ENCODE measurements at regions not wholly inside any gene's neighbourhood (a gene's known extent, or its start where the extent isn't known, plus 50 kb on each side); places are given as distances from the start of the nearest gene placed in this dataset.
A peak's percentile ranks its signal among the peaks of the same experiment; 100 is the strongest.
"Not testable (repeated sequence)": the region's sequence is repeated elsewhere in the genome, so short reads cannot be mapped to it uniquely, and the experiment has no call there.

GRCh38 chr11:42840860-42841259, 470.9 kb upstream of the API5 start:
- Histone ChIP-seq H4K8ac (ENCODE audit: low read depth, low read length) (no peak overlapping the region), H3K79me1 (ENCODE audit: low read length) (no peaks in the 10 kb centered on the region), H2AK5ac (ENCODE audit: low read length) (no peak overlapping the region), H2BK15ac (replicated peaks; ENCODE audit: low read depth) (no peak overlapping the region), H3K27ac (ENCODE audit: low read depth, low read length) (no peak overlapping the region), H3K4me1 (ENCODE audit: control insufficient read depth, low read depth, low read length) (no peaks in the 10 kb centered on the region), H3K9ac (ENCODE audit: low read length) (no peak overlapping the region), H3K56ac (ENCODE audit: low read length) (no peak overlapping the region), H3K79me2 (ENCODE audit: control insufficient read depth, insufficient read depth, low read length) (no peaks in the 10 kb centered on the region), H3K27me3 (ENCODE audit: insufficient read depth, low read length, poor library complexity) (no peaks in the 10 kb centered on the region), H4K5ac (ENCODE audit: low read length) (no peak overlapping the region), H3K4me3 (ENCODE audit: low read length) (no peak overlapping the region), H3K18ac (ENCODE audit: low read length) (peak overlapping the region; percentile 28), H3K4ac (ENCODE audit: low read depth, low read length) (no peak overlapping the region), H2BK120ac (ENCODE audit: low read depth, low read length) (no peak overlapping the region), H2BK5ac (ENCODE audit: low read length) (no peak overlapping the region), H3K23ac (ENCODE audit: low read length) (no peak overlapping the region), H3K36me3 (ENCODE audit: control insufficient read depth, insufficient read depth, low read length) (no peaks in the 10 kb centered on the region), H3K4me2 (ENCODE audit: low read length) (no peak overlapping the region)
- DNase-seq: peak; percentile 55
- WGBS (ENCODE audit: extremely low coverage, insufficient coverage, low lambda C conversion rate): no CpG with 5 or more reads among the region's 2 CpGs

- no CpG with 5 or more reads among the region's 5 CpGs for WGBS (ENCODE audit: extremely low coverage, insufficient coverage, low lambda C conversion rate)
- no peak overlapping the region for H2BK15ac ChIP-seq (replicated peaks; ENCODE audit: low read depth)
Observed at GRCh38 chr11:42841556-42841955, 470.2 kb upstream of the API5 start.

GRCh38 chr11:42849362-42849761, 462.4 kb upstream of the API5 start:
- Histone ChIP-seq H2BK120ac (ENCODE audit: low read depth, low read length) (no peak overlapping the region), H3K27me3 (ENCODE audit: insufficient read depth, low read length, poor library complexity) (no peaks in the 10 kb centered on the region), H3K18ac (ENCODE audit: low read length) (no peak overlapping the region), H3K4me3 (ENCODE audit: low read length) (no peak overlapping the region), H3K9ac (ENCODE audit: low read length) (no peak overlapping the region), H2AK5ac (ENCODE audit: low read length) (no peak overlapping the region), H3K23ac (ENCODE audit: low read length) (no peak overlapping the region), H3K4me1 (ENCODE audit: control insufficient read depth, low read depth, low read length) (no peaks in the 10 kb centered on the region), H2BK5ac (ENCODE audit: low read length) (no peak overlapping the region), H3K79me1 (ENCODE audit: low read length) (no peaks in the 10 kb centered on the region), H3K36me3 (ENCODE audit: control insufficient read depth, insufficient read depth, low read length) (no peaks in the 10 kb centered on the region), H2BK15ac (replicated peaks; ENCODE audit: low read depth) (no peak overlapping the region), H4K8ac (ENCODE audit: low read depth, low read length) (no peak overlapping the region), H3K4me2 (ENCODE audit: low read length) (no peak overlapping the region), H3K56ac (ENCODE audit: low read length) (no peak overlapping the region), H3K27ac (ENCODE audit: low read depth, low read length) (no peak overlapping the region), H4K5ac (ENCODE audit: low read length) (no peak overlapping the region), H3K79me2 (ENCODE audit: control insufficient read depth, insufficient read depth, low read length) (no peaks in the 10 kb centered on the region), H3K4ac (ENCODE audit: low read depth, low read length) (no peak overlapping the region)
- WGBS (ENCODE audit: extremely low coverage, insufficient coverage, low lambda C conversion rate): no CpG with 5 or more reads among the region's 2 CpGs
- no peak for DNase-seq

More at GRCh38 chr11:42841556-42841955, 470.2 kb upstream of the API5 start:
- no peak overlapping the region for H4K8ac ChIP-seq (ENCODE audit: low read depth, low read length)
- no peaks in the 10 kb centered on the region for H3K27me3 ChIP-seq (ENCODE audit: insufficient read depth, low read length, poor library complexity)
- H3K36me3 ChIP-seq (ENCODE audit: control insufficient read depth, insufficient read depth, low read length): no peaks in the 10 kb centered on the region
- no peaks in the 10 kb centered on the region for H3K79me2 ChIP-seq (ENCODE audit: control insufficient read depth, insufficient read depth, low read length)
- H3K4me1 ChIP-seq (ENCODE audit: control insufficient read depth, low read depth, low read length): no peaks in the 10 kb centered on the region
- no peak overlapping the region for H3K9ac ChIP-seq (ENCODE audit: low read length)
- H3K4me2 ChIP-seq (ENCODE audit: low read length): no peak overlapping the region
- H2AK5ac ChIP-seq (ENCODE audit: low read length): no peak overlapping the region
- no peak overlapping the region for H3K56ac ChIP-seq (ENCODE audit: low read length)
- no peak overlapping the region for H3K27ac ChIP-seq (ENCODE audit: low read depth, low read length)
- H2BK120ac ChIP-seq (ENCODE audit: low read depth, low read length): no peak overlapping the region
- H3K4ac ChIP-seq (ENCODE audit: low read depth, low read length): no peak overlapping the region
- H3K4me3 ChIP-seq (ENCODE audit: low read length): no peak overlapping the region
- no peaks in the 10 kb centered on the region for H3K79me1 ChIP-seq (ENCODE audit: low read length)
- no peak overlapping the region for H4K5ac ChIP-seq (ENCODE audit: low read length)
- no peak for DNase-seq
- H3K23ac ChIP-seq (ENCODE audit: low read length): no peak overlapping the region
- H3K18ac ChIP-seq (ENCODE audit: low read length): no peak overlapping the region
- no peak overlapping the region for H2BK5ac ChIP-seq (ENCODE audit: low read length)

- Histone ChIP-seq H3K79me1 (ENCODE audit: low read length) (no peaks in the 10 kb centered on the region), H4K8ac (ENCODE audit: low read depth, low read length) (no peak overlapping the region), H3K4me1 (ENCODE audit: control insufficient read depth, low read depth, low read length) (no peaks in the 10 kb centered on the region), H3K36me3 (ENCODE audit: control insufficient read depth, insufficient read depth, low read length) (no peaks in the 10 kb centered on the region), H3K27ac (ENCODE audit: low read depth, low read length) (no peak overlapping the region), H2AK5ac (ENCODE audit: low read length) (no peak overlapping the region), H3K23ac (ENCODE audit: low read length) (no peak overlapping the region), H3K79me2 (ENCODE audit: control insufficient read depth, insufficient read depth, low read length) (no peaks in the 10 kb centered on the region), H4K5ac (ENCODE audit: low read length) (no peak overlapping the region), H2BK120ac (ENCODE audit: low read depth, low read length) (no peak overlapping the region), H3K4ac (ENCODE audit: low read depth, low read length) (no peak overlapping the region), H3K4me2 (ENCODE audit: low read length) (no peak overlapping the region), H3K27me3 (ENCODE audit: insufficient read depth, low read length, poor library complexity) (no peaks in the 10 kb centered on the region), H3K56ac (ENCODE audit: low read length) (no peak overlapping the region), H3K4me3 (ENCODE audit: low read length) (no peak overlapping the region), H3K9ac (ENCODE audit: low read length) (no peak overlapping the region), H2BK5ac (ENCODE audit: low read length) (no peak overlapping the region), H3K18ac (ENCODE audit: low read length) (no peak overlapping the region), H2BK15ac (replicated peaks; ENCODE audit: low read depth) (no peak overlapping the region)
- WGBS (ENCODE audit: extremely low coverage, insufficient coverage, low lambda C conversion rate): no CpG with 5 or more reads among the region's 2 CpGs
- no peak for DNase-seq
Observed at GRCh38 chr11:42857344-42857743, 454.5 kb upstream of the API5 start.

- H3K9ac ChIP-seq (ENCODE audit: low read length): no peak overlapping the region
- no CpG with 5 or more reads among the region's 3 CpGs for WGBS (ENCODE audit: extremely low coverage, insufficient coverage, low lambda C conversion rate)
Observed at GRCh38 chr11:42870480-42870879, 441.3 kb upstream of the API5 start.

DNA sequence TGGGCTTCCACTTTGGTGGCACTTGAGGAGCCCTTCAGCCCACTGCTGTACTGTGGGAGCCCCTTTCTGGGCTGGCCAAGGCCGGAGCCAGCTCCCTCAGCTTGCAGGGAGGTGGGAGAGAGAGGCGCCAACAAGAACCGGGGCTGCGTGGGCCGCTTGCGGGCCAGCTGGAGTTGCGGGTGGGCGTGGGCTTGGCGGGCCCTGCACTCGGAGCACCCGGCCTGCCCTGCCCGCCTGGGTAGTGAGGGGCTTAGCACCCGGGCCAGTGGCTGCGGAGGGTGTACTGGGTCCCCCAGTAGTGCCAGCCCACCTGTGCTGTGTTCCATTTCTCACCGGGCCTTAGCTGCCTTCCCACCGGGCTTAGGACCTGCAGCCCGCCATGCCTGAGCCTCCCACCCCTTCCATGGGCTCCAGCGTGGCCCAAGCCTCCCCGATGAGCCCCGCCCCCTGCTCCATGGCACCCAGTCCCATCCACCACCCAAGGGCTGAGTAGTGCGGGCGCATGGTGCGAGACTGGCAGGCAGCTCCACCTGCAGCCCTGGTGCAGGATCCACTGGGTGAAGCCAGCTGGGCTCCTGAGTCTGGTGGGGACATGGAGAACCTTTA, 437.9 kb upstream of the API5 start:
- not testable (repeated sequence) for H3K36me3 ChIP-seq (ENCODE audit: control insufficient read depth, insufficient read depth, low read length); H2BK15ac ChIP-seq (replicated peaks; ENCODE audit: low read depth); H4K8ac ChIP-seq (ENCODE audit: low read depth, low read length); H3K4ac ChIP-seq (ENCODE audit: low read depth, low read length); H2BK120ac ChIP-seq (ENCODE audit: low read depth, low read length); H3K79me2 ChIP-seq (ENCODE audit: control insufficient read depth, insufficient read depth, low read length); H2AK5ac ChIP-seq (ENCODE audit: low read length); H3K27ac ChIP-seq (ENCODE audit: low read depth, low read length); H3K4me1 ChIP-seq (ENCODE audit: control insufficient read depth, low read depth, low read length); H3K23ac ChIP-seq (ENCODE audit: low read length); H3K18ac ChIP-seq (ENCODE audit: low read length); H3K4me3 ChIP-seq (ENCODE audit: low read length); H4K5ac ChIP-seq (ENCODE audit: low read length); H2BK5ac ChIP-seq (ENCODE audit: low read length); H3K4me2 ChIP-seq (ENCODE audit: low read length); H3K79me1 ChIP-seq (ENCODE audit: low read length); H3K56ac ChIP-seq (ENCODE audit: low read length); H3K27me3 ChIP-seq (ENCODE audit: insufficient read depth, low read length, poor library complexity); DNase-seq; H3K9ac ChIP-seq (ENCODE audit: low read length)
- WGBS (ENCODE audit: extremely low coverage, insufficient coverage, low lambda C conversion rate): no CpG with 5 or more reads among the region's 23 CpGs

More at GRCh38 chr11:42870480-42870879, 441.3 kb upstream of the API5 start:
- Histone ChIP-seq H3K27ac (ENCODE audit: low read depth, low read length) (no peak overlapping the region), H3K36me3 (ENCODE audit: control insufficient read depth, insufficient read depth, low read length) (no peaks in the 10 kb centered on the region), H2BK5ac (ENCODE audit: low read length) (no peak overlapping the region), H3K23ac (ENCODE audit: low read length) (no peak overlapping the region), H2BK120ac (ENCODE audit: low read depth, low read length) (no peak overlapping the region), H3K56ac (ENCODE audit: low read length) (no peak overlapping the region), H3K4me1 (ENCODE audit: control insufficient read depth, low read depth, low read length) (no peaks in the 10 kb centered on the region), H3K79me1 (ENCODE audit: low read length) (no peaks in the 10 kb centered on the region), H2BK15ac (replicated peaks; ENCODE audit: low read depth) (no peak overlapping the region), H3K4ac (ENCODE audit: low read depth, low read length) (no peak overlapping the region), H3K79me2 (ENCODE audit: control insufficient read depth, insufficient read depth, low read length) (no peaks in the 10 kb centered on the region), H3K4me3 (ENCODE audit: low read length) (no peak overlapping the region), H3K4me2 (ENCODE audit: low read length) (no peak overlapping the region), H4K8ac (ENCODE audit: low read depth, low read length) (no peak overlapping the region), H3K18ac (ENCODE audit: low read length) (no peak overlapping the region), H4K5ac (ENCODE audit: low read length) (no peak overlapping the region), H3K27me3 (ENCODE audit: insufficient read depth, low read length, poor library complexity) (no peaks in the 10 kb centered on the region), H2AK5ac (ENCODE audit: low read length) (no peak overlapping the region)
- no peak for DNase-seq
